ENCODE measurements at regions not wholly inside any gene's neighbourhood (a gene's known extent, or its start where the extent isn't known, plus 50 kb on each side); places are given as distances from the start of the nearest gene placed in this dataset.

DNA sequence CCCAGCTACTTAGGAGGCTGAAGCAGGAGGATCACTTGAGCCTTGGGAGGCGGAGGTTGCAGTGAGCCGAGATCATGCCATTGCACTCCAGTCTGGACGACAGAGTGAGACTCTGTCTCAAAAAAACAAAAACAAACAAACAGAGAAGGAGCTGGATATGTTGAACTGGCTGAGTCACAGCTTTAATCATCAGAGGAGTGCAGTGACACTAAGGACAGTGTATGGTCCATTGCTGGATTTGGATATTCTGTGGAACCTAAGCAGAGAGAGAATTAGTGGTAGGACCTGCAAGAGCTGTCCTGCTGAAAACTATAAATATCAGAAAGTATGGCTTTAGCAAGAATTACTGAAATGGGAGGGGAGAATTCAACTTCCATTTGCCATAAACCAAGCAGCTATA lies 163.0 kb upstream of the PELI2 start:
- TF ChIP-seq, protein P1, sequence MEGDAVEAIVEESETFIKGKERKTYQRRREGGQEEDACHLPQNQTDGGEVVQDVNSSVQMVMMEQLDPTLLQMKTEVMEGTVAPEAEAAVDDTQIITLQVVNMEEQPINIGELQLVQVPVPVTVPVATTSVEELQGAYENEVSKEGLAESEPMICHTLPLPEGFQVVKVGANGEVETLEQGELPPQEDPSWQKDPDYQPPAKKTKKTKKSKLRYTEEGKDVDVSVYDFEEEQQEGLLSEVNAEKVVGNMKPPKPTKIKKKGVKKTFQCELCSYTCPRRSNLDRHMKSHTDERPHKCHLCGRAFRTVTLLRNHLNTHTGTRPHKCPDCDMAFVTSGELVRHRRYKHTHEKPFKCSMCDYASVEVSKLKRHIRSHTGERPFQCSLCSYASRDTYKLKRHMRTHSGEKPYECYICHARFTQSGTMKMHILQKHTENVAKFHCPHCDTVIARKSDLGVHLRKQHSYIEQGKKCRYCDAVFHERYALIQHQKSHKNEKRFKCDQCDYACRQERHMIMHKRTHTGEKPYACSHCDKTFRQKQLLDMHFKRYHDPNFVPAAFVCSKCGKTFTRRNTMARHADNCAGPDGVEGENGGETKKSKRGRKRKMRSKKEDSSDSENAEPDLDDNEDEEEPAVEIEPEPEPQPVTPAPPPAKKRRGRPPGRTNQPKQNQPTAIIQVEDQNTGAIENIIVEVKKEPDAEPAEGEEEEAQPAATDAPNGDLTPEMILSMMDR (IDR thresholded peaks at IDR 0.05), result no peak
- no peak for TF ChIP-seq POLR2A (IDR thresholded peaks at IDR 0.05)
